Fibroblast of pulmonary artery (primary cell): ENCODE measurements at regions not wholly inside any gene's neighbourhood (a gene's known extent, or its start where the extent isn't known, plus 50 kb on each side); places are given as distances from the start of the nearest gene placed in this dataset.
A peak's percentile ranks its signal among the peaks of the same experiment; 100 is the strongest.

Source experiments
- DNase-seq: peaks from one replicate; pipeline ENCODE4 v3.0.0-alpha.2; 2010; ENCODE audit warnings: low read depth
- H3K4me3 ChIP-seq: replicated peaks from 2 replicates; pipeline ENCODE4 v1.5.1; 2011; ENCODE audit warnings: low read depth, mild to moderate bottlenecking, control low read depth, low read length, moderate library complexity
- CTCF ChIP-seq: IDR thresholded peaks from 2 replicates; pipeline ENCODE4 v1.5.1; 2011; ENCODE audit warnings: mild to moderate bottlenecking, control low read depth, low read length, inconsistent platforms; ENCODE audit errors: missing control alignments

DNA sequence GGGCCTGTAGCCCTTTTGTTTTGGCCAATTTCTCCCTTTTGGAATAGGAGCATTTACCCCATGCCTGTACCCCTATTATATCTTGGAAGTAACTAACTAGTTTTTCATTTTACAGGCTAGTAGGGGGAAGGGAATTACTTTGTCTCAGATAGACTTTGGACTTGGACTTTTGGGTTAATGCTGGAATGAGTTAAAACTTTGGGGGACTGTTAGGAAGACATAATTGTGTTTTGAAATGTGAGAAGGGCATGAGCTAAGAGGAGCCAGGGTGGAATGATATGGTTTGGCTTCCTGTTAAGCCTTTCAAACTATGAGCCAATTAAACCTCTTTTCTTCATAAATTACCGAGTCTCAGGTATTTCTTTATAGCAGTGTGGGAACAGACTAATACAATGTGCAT lies 168.1 kb downstream of the FGF1 start:
- TF ChIP-seq CTCF, result no peak
- no peak overlapping the region for H3K4me3 ChIP-seq
- DNase-seq, result no peak

DNA sequence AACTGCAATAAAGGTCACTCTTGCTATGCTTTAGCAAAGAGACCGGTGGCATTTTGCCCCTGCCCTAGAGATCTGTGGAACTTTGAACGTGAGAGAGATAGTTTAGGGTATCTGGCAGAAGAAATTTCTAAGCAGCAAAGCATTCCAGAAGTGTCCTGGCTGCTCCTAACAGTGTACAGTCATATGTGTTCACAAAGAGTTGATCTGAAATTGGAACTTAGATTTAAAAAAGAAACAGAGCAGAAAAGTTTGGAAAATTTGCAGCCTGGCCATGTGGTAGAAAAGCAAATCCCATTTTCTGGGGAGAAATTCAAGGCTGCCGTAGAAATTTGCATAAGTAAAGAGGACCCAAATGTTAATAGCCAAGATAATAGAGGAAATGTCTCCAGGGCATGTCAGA lies 169.2 kb downstream of the FGF1 start:
- DNase-seq, result no peak
- H3K4me3 ChIP-seq, result no peak overlapping the region
- no peak for TF ChIP-seq CTCF

DNA sequence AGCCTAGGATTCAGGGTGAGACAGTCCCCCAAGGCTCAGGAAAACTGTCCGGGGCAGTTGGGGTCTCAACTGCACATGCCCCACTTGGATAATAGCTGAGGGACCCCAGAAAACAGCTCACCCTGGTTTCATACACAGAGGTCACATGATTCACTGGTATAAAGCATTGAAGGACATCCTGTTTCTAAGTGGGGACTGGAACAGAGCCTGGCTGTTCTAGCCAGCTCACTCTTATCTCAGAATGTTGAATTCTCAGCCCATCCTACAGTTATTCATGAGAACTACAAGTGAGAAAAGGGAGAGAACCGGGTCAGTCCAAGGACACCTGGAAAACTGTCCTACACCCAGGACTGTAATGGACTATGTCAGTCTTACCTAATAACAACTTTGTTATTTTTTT lies 170.9 kb downstream of the FGF1 start:
- peak; percentile 30 for DNase-seq
- no peak overlapping the region for H3K4me3 ChIP-seq
- no peak for TF ChIP-seq CTCF

DNA sequence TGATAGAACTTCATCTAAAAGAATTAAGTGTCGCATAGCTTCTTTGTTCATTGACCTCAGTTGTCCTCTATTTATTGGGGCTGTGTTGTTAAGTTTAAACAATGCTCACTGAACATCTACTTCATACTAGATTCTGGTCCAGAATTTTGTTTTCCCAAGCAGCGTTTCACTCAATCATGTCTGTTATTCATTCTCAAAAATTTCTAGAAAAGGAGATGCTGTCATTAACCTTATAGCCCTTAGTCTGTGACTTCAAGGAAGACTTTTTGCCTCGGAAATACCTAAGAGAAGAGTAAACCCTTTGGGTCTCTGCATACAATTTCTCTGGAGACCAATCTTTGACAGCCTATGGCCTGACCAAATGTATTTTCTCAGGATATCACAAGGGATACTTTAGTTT lies 171.7 kb downstream of the FGF1 start:
- no peak overlapping the region for H3K4me3 ChIP-seq
- no peak for DNase-seq

DNA sequence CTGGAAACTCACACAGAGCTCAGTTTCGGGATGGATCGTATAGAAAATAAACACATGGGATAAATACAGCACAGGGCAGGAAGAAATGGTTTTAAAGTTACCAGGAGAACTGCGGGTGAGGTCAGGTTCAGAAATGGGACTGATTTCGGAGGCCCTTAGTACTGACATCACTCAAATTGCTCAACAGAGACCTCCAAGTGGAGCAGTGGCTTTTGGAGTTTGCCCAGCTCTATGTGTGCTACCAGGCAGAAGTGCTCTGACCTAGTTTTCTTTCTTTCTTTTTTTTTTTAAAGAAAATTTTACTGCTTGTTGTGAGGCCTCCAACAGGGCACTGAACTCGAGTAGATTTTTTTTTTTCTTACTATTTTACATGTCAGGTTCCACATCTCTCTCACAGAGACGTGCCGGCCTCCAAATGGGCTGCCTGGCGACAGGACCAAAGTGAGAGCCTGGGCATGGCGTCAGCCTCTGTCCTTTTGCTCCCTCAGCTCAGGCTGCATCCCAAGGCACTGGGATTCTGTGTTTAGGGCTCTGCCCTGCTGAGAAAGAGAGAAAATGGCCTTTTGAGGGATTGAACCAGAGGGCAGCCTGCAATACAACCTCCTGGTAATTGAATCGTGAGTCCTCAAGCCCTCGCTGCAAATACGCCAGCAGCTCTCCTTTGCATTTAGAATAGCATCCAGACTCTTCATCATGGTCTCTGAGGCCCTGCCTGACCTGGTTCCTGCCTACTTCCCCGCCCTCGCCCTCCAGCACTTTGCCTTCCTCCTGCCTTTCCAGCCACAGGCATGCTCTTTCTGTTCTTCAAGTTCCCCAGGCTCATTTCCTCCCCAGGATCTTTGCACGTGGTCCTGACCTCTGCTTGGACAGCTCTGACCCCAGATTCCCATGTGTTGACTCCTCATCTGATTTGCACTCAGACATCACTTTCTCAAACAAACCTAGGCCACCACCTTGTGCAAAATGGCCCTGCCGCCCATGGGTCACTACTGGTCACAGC lies 173.5 kb downstream of the FGF1 start:
- no peak overlapping the region for H3K4me3 ChIP-seq
- DNase-seq, result peak; percentile 42
- TF ChIP-seq CTCF, result no peak

More for the DNA sequence above, 171.7 kb downstream of the FGF1 start:
- no peak for TF ChIP-seq CTCF

DNA sequence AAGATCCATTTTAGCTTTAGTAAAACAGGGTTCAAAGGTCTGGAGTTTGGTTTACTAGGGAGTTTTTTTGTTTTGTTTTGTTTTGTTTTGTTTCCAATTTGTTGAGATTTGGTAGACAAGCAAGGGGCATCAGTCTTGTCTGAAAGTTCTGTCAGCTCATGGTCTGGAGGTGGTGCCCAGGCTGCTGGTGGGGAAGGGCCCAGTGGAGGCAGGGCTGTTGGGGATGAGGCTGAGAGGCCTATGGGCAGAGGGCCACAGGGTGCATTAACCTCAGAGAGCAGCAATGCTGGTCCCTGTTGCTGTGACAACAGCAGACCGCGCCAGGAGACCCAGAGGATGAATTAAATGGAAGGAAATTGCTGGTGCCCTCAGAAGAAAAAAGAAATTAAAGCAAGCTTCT lies 174.5 kb downstream of the FGF1 start:
- H3K4me3 ChIP-seq, result no peak overlapping the region
- DNase-seq, result no peak
- TF ChIP-seq CTCF, result no peak

DNA sequence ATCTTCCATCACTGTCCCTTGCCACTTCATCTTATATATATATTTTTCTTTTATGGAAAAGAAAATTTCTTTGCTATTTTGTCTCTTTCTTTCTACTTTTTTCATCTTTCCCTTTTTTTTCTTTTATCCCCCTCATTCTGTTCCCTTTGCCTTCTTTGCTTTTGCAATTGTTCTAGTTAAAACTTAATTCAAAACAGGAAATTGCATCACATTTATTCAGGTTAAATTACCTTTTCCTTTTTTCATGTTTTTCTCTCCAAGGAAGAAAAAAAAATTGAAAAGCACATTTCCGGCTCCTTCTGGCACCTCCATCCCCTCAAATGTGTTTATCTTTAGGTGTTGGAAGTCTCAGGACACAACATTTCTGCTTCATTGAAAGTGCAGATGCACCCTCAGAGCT lies 176.9 kb downstream of the FGF1 start:
- no peak overlapping the region for H3K4me3 ChIP-seq
- DNase-seq, result no peak
- no peak for TF ChIP-seq CTCF
